Gastroesophageal sphincter (tissue), 3 donors: ENCODE measurements at regions not wholly inside any gene's neighbourhood (a gene's known extent, or its start where the extent isn't known, plus 50 kb on each side); places are given as distances from the start of the nearest gene placed in this dataset.

ENCODE experiments used
- CTCF ChIP-seq, 4 experiments: fragments of 200-600 bp in 2 of 4; fragments of 450-650 bp in 2 of 4; sonication (generic) in 1 of 4; IDR thresholded peaks; one replicate each; pipeline ENCODE4 v1.5.1; 2017 to 2019; ENCODE audit warnings: antibody characterized with exemption in 4 of 4, mild to moderate bottlenecking in 2 of 4, moderate library complexity in 2 of 4
- EP300 ChIP-seq: sonication (generic); formaldehyde crosslinking; IDR thresholded peaks from one replicate; pipeline ENCODE4 v1.6.1; 2017; ENCODE audit warnings: antibody characterized with exemption, mild to moderate bottlenecking
- POLR2A ChIP-seq, 2 donors: fragments of 450-650 bp; IDR thresholded peaks; one replicate each; pipeline ENCODE4 v1.6.1; 2017; ENCODE audit warnings: antibody characterized with exemption in 2 of 2, mild to moderate bottlenecking in 2 of 2, moderate library complexity in 1 of 2
- POLR2AphosphoS5 ChIP-seq: sonication (generic); formaldehyde crosslinking; IDR thresholded peaks from one replicate; pipeline ENCODE4 v1.6.1; 2017; ENCODE audit warnings: antibody characterized with exemption

- TF ChIP-seq CTCF (IDR thresholded peaks at IDR 0.05) (no peak), POLR2AphosphoS5 (no peak), EP300 (no peak), POLR2A (IDR thresholded peaks at IDR 0.05) (no peak)
Observed at GRCh38 chr10:128978211-128978610, 488.8 kb upstream of the MGMT start.
